ENCODE measurements at regions not wholly inside any gene's neighbourhood (a gene's known extent, or its start where the extent isn't known, plus 50 kb on each side); places are given as distances from the start of the nearest gene placed in this dataset.
"Not testable (repeated sequence)": the region's sequence is repeated elsewhere in the genome, so short reads cannot be mapped to it uniquely, and the experiment has no call there.

DNA sequence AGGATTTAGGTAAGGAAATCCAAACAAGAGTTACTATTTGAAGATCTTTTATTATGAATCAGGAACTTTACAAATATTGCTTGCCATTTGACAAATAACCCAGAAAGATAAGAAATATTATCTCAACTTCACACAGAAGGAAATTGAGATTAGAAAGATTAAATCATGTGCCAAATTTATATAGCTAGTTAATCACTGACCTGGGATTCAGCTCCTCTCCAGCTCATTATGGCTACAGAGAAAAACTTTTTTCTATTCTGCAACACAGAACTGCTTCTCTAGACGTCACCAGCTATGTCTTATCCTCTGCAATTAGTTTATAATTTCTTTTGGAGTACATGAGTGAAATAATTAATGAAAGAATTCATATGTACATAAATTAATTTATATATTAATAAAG, 86.3 kb upstream of the NOX4 start:
- TF ChIP-seq, protein P1, sequence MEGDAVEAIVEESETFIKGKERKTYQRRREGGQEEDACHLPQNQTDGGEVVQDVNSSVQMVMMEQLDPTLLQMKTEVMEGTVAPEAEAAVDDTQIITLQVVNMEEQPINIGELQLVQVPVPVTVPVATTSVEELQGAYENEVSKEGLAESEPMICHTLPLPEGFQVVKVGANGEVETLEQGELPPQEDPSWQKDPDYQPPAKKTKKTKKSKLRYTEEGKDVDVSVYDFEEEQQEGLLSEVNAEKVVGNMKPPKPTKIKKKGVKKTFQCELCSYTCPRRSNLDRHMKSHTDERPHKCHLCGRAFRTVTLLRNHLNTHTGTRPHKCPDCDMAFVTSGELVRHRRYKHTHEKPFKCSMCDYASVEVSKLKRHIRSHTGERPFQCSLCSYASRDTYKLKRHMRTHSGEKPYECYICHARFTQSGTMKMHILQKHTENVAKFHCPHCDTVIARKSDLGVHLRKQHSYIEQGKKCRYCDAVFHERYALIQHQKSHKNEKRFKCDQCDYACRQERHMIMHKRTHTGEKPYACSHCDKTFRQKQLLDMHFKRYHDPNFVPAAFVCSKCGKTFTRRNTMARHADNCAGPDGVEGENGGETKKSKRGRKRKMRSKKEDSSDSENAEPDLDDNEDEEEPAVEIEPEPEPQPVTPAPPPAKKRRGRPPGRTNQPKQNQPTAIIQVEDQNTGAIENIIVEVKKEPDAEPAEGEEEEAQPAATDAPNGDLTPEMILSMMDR (IDR thresholded peaks at IDR 0.05): not testable (repeated sequence)
- not testable (repeated sequence) for TF ChIP-seq POLR2AphosphoS5 (IDR thresholded peaks at IDR 0.05; ENCODE audit: low read depth, low read length); SIN3A (IDR thresholded peaks at IDR 0.05; ENCODE audit: borderline replicate concordance, insufficient read depth, low read depth, low read length); TCF7L2 (IDR thresholded peaks at IDR 0.05; ENCODE audit: low read depth, low read length)
- TF ChIP-seq, protein P2, sequence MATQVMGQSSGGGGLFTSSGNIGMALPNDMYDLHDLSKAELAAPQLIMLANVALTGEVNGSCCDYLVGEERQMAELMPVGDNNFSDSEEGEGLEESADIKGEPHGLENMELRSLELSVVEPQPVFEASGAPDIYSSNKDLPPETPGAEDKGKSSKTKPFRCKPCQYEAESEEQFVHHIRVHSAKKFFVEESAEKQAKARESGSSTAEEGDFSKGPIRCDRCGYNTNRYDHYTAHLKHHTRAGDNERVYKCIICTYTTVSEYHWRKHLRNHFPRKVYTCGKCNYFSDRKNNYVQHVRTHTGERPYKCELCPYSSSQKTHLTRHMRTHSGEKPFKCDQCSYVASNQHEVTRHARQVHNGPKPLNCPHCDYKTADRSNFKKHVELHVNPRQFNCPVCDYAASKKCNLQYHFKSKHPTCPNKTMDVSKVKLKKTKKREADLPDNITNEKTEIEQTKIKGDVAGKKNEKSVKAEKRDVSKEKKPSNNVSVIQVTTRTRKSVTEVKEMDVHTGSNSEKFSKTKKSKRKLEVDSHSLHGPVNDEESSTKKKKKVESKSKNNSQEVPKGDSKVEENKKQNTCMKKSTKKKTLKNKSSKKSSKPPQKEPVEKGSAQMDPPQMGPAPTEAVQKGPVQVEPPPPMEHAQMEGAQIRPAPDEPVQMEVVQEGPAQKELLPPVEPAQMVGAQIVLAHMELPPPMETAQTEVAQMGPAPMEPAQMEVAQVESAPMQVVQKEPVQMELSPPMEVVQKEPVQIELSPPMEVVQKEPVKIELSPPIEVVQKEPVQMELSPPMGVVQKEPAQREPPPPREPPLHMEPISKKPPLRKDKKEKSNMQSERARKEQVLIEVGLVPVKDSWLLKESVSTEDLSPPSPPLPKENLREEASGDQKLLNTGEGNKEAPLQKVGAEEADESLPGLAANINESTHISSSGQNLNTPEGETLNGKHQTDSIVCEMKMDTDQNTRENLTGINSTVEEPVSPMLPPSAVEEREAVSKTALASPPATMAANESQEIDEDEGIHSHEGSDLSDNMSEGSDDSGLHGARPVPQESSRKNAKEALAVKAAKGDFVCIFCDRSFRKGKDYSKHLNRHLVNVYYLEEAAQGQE (IDR thresholded peaks at IDR 0.05; ENCODE audit: insufficient read depth in 1 of 2, low read depth in 2 of 2, low read length in 1 of 2): not testable (repeated sequence)

All from Panc1 (cell line).